ENCODE measurements at regions not wholly inside any gene's neighbourhood (a gene's known extent, or its start where the extent isn't known, plus 50 kb on each side); places are given as distances from the start of the nearest gene placed in this dataset.

DNA sequence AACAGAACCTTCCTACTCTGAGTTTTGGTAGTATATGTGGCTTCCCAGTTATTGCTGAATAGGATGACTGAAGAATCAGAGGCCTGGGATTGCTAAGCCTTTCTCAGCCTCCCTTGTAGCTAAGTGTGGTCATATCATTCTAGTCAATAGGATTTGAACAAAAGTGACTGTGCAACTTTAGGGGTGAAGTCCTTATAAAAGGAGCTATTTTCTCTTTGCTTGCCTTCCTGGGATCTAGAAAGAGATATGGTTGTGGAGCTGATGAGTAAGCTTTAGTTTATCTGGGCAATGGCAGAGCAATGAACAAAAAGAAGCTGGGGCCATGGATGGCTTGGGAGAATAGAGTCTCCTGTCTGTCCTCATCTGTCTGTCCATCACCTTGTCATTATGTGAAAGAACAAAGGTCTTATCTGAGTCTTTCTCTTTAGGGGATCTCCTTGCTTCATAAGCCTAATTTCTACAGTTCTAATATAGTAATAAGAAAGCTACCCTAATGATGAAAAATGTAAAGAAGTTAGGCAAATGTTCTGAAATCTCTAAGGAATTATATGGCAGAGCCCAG, 91.5 kb downstream of the TENT5C start:
- TF ChIP-seq, protein P1, sequence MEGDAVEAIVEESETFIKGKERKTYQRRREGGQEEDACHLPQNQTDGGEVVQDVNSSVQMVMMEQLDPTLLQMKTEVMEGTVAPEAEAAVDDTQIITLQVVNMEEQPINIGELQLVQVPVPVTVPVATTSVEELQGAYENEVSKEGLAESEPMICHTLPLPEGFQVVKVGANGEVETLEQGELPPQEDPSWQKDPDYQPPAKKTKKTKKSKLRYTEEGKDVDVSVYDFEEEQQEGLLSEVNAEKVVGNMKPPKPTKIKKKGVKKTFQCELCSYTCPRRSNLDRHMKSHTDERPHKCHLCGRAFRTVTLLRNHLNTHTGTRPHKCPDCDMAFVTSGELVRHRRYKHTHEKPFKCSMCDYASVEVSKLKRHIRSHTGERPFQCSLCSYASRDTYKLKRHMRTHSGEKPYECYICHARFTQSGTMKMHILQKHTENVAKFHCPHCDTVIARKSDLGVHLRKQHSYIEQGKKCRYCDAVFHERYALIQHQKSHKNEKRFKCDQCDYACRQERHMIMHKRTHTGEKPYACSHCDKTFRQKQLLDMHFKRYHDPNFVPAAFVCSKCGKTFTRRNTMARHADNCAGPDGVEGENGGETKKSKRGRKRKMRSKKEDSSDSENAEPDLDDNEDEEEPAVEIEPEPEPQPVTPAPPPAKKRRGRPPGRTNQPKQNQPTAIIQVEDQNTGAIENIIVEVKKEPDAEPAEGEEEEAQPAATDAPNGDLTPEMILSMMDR (IDR thresholded peaks at IDR 0.05; ENCODE audit: low read depth, low read length, poor library complexity, severe bottlenecking) = no peak
- no peak for TF ChIP-seq EZH2phosphoT487 (IDR thresholded peaks at IDR 0.05; ENCODE audit: borderline replicate concordance, low read length)
